ENCODE measurements at regions not wholly inside any gene's neighbourhood (a gene's known extent, or its start where the extent isn't known, plus 50 kb on each side); places are given as distances from the start of the nearest gene placed in this dataset.
A peak's percentile ranks its signal among the peaks of the same experiment; 100 is the strongest.

GRCh38 chr13:74443631-74444030, 309.4 kb upstream of the KLF12 start:
- Histone ChIP-seq H3K4me1 (ENCODE audit: control insufficient read depth, extremely low read depth, insufficient read depth, low read length) (no peaks in the 10 kb centered on the region), H3K27ac (ENCODE audit: insufficient read depth, low read length) (no peak overlapping the region), H3K36me3 (ENCODE audit: control insufficient read depth, insufficient read depth, low read length) (no peaks in the 10 kb centered on the region), H3K4me2 (ENCODE audit: extremely low read depth, insufficient read depth, low read length) (no peak overlapping the region), H3K9me3 (ENCODE audit: control insufficient read depth, insufficient read depth, low read depth, low read length) (no peaks in the 10 kb centered on the region), H3K4me3 (replicated peaks in 1 of 4; ENCODE audit: control extremely low read depth in 1 of 4, insufficient read depth in 1 of 4, low read depth in 3 of 4, low read length in 4 of 4) (no peak overlapping the region), H2AFZ (ENCODE audit: low read length) (no peak overlapping the region), H3K79me2 (ENCODE audit: control insufficient read depth, insufficient read depth, low read length) (no peaks in the 10 kb centered on the region), H4K20me1 (ENCODE audit: control insufficient read depth, extremely low read depth, insufficient read depth, low read length) (no peaks in the 10 kb centered on the region), H3K27me3 (ENCODE audit: control insufficient read depth, insufficient read depth, low read length) (no peaks in the 10 kb centered on the region), H3K9ac (ENCODE audit: insufficient read depth, low read length) (no peak overlapping the region)
- DNase-seq (ENCODE audit: low read depth in 2 of 2), result peak; percentile 83 to 90
- TF ChIP-seq, protein P1, sequence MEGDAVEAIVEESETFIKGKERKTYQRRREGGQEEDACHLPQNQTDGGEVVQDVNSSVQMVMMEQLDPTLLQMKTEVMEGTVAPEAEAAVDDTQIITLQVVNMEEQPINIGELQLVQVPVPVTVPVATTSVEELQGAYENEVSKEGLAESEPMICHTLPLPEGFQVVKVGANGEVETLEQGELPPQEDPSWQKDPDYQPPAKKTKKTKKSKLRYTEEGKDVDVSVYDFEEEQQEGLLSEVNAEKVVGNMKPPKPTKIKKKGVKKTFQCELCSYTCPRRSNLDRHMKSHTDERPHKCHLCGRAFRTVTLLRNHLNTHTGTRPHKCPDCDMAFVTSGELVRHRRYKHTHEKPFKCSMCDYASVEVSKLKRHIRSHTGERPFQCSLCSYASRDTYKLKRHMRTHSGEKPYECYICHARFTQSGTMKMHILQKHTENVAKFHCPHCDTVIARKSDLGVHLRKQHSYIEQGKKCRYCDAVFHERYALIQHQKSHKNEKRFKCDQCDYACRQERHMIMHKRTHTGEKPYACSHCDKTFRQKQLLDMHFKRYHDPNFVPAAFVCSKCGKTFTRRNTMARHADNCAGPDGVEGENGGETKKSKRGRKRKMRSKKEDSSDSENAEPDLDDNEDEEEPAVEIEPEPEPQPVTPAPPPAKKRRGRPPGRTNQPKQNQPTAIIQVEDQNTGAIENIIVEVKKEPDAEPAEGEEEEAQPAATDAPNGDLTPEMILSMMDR (conservative IDR thresholded peaks at IDR 0.05 in 1 of 2, IDR thresholded peaks at IDR 0.05 in 1 of 2; ENCODE audit: low read depth in 1 of 2, low read length in 2 of 2), result no peak

GRCh38 chr13:74442751-74443150, 308.5 kb upstream of the KLF12 start:
- no peak overlapping the region for H2AFZ ChIP-seq (ENCODE audit: low read length)
- no peak for DNase-seq (ENCODE audit: low read depth in 2 of 2)
- H3K36me3 ChIP-seq (ENCODE audit: control insufficient read depth, insufficient read depth, low read length), result no peaks in the 10 kb centered on the region
- no peaks in the 10 kb centered on the region for H3K27me3 ChIP-seq (ENCODE audit: control insufficient read depth, insufficient read depth, low read length)
- H3K4me3 ChIP-seq (replicated peaks in 1 of 4; ENCODE audit: control extremely low read depth in 1 of 4, insufficient read depth in 1 of 4, low read depth in 3 of 4, low read length in 4 of 4), result no peak overlapping the region
- no peaks in the 10 kb centered on the region for H4K20me1 ChIP-seq (ENCODE audit: control insufficient read depth, extremely low read depth, insufficient read depth, low read length)
- H3K4me2 ChIP-seq (ENCODE audit: extremely low read depth, insufficient read depth, low read length), result no peak overlapping the region
- TF ChIP-seq EZH2 (IDR thresholded peaks at IDR 0.05; ENCODE audit: low read length, missing control alignments), result no peak
- TF ChIP-seq, protein P1 (conservative IDR thresholded peaks at IDR 0.05 in 1 of 2, IDR thresholded peaks at IDR 0.05 in 1 of 2; ENCODE audit: low read depth in 1 of 2, low read length in 2 of 2), result no peak
- H3K4me1 ChIP-seq (ENCODE audit: control insufficient read depth, extremely low read depth, insufficient read depth, low read length), result no peaks in the 10 kb centered on the region
- no peaks in the 10 kb centered on the region for H3K9me3 ChIP-seq (ENCODE audit: control insufficient read depth, insufficient read depth, low read depth, low read length)
- H3K9ac ChIP-seq (ENCODE audit: insufficient read depth, low read length), result no peak overlapping the region
- no peak overlapping the region for H3K27ac ChIP-seq (ENCODE audit: insufficient read depth, low read length)
- no peaks in the 10 kb centered on the region for H3K79me2 ChIP-seq (ENCODE audit: control insufficient read depth, insufficient read depth, low read length)

- DNase-seq (ENCODE audit: low read depth in 2 of 2), result no peak
- Histone ChIP-seq H3K9me3 (ENCODE audit: control insufficient read depth, insufficient read depth, low read depth, low read length) (no peaks in the 10 kb centered on the region), H3K36me3 (ENCODE audit: control insufficient read depth, insufficient read depth, low read length) (no peaks in the 10 kb centered on the region), H2AFZ (ENCODE audit: low read length) (no peak overlapping the region), H3K79me2 (ENCODE audit: control insufficient read depth, insufficient read depth, low read length) (no peaks in the 10 kb centered on the region), H4K20me1 (ENCODE audit: control insufficient read depth, extremely low read depth, insufficient read depth, low read length) (no peaks in the 10 kb centered on the region), H3K4me2 (ENCODE audit: extremely low read depth, insufficient read depth, low read length) (no peak overlapping the region), H3K27ac (ENCODE audit: insufficient read depth, low read length) (no peak overlapping the region), H3K27me3 (ENCODE audit: control insufficient read depth, insufficient read depth, low read length) (no peaks in the 10 kb centered on the region), H3K4me3 (replicated peaks in 1 of 4; ENCODE audit: control extremely low read depth in 1 of 4, insufficient read depth in 1 of 4, low read depth in 3 of 4, low read length in 4 of 4) (no peak overlapping the region), H3K9ac (ENCODE audit: insufficient read depth, low read length) (no peak overlapping the region), H3K4me1 (ENCODE audit: control insufficient read depth, extremely low read depth, insufficient read depth, low read length) (no peaks in the 10 kb centered on the region)
- no peak for TF ChIP-seq EZH2 (IDR thresholded peaks at IDR 0.05; ENCODE audit: low read length, missing control alignments)
These were observed 304.7 kb upstream of the KLF12 start for GRCh38 chr13:74438901-74439300.

Data from fibroblast of lung (primary cell).